GM06990 (cell line): ENCODE measurements at regions not wholly inside any gene's neighbourhood (a gene's known extent, or its start where the extent isn't known, plus 50 kb on each side); places are given as distances from the start of the nearest gene placed in this dataset.
"Not testable (repeated sequence)": the region's sequence is repeated elsewhere in the genome, so short reads cannot be mapped to it uniquely, and the experiment has no call there.

Experiments
- DNase-seq: peaks from one replicate; pipeline ENCODE4 v3.0.0-alpha.2; 2011; ENCODE audit not compliant: insufficient read length; ENCODE audit errors: extremely low read depth
- H3K27me3 ChIP-seq: replicated peaks from 2 replicates; pipeline ENCODE4 v1.6.0; 2011; ENCODE audit warnings: low read length; ENCODE audit not compliant: control insufficient read depth, insufficient read depth
- H3K36me3 ChIP-seq: 2 replicates; pipeline ENCODE4 v1.5.1; 2011; ENCODE audit warnings: low read length; ENCODE audit not compliant: control insufficient read depth, insufficient read depth
- H3K4me3 ChIP-seq: replicated peaks from 2 replicates; pipeline ENCODE4 v1.5.1; 2011; ENCODE audit warnings: low read depth, mild to moderate bottlenecking, control low read depth, low read length
- CTCF ChIP-seq: IDR thresholded peaks from 2 replicates; pipeline ENCODE4 v1.5.1; 2011; ENCODE audit warnings: low read length, control low read depth, mild to moderate bottlenecking, inconsistent platforms; ENCODE audit not compliant: insufficient read depth, poor library complexity, severe bottlenecking

- peak; percentile 46 for TF ChIP-seq CTCF
- H3K36me3 ChIP-seq, H3K4me3 ChIP-seq, H3K27me3 ChIP-seq: not testable (repeated sequence)
- peak; percentile 23 for DNase-seq
Measured at GRCh38 chr4:3942569-3942971, 176.4 kb downstream of the ADRA2C start.

DNA sequence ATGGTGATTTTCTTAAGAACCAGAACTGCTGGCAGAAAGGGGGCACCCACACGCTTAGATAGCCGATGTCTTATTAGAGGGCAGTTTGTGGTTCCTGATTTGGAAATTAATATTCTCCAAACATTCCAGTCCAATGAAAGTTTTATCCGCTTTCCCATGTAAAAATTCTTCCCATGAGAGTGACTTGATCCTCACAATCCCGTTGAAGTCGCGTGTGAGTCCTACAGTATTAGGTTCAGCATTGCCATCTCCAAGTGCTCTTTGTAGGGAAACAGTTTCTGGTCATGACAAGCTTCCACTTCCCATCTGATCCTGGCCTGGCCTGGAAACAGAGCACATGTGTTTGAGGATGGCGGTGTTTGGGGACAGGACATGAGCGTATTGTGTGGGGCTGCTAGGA is 176.9 kb downstream of the ADRA2C start:
- not testable (repeated sequence) for DNase-seq, H3K27me3 ChIP-seq, H3K36me3 ChIP-seq, H3K4me3 ChIP-seq

DNA sequence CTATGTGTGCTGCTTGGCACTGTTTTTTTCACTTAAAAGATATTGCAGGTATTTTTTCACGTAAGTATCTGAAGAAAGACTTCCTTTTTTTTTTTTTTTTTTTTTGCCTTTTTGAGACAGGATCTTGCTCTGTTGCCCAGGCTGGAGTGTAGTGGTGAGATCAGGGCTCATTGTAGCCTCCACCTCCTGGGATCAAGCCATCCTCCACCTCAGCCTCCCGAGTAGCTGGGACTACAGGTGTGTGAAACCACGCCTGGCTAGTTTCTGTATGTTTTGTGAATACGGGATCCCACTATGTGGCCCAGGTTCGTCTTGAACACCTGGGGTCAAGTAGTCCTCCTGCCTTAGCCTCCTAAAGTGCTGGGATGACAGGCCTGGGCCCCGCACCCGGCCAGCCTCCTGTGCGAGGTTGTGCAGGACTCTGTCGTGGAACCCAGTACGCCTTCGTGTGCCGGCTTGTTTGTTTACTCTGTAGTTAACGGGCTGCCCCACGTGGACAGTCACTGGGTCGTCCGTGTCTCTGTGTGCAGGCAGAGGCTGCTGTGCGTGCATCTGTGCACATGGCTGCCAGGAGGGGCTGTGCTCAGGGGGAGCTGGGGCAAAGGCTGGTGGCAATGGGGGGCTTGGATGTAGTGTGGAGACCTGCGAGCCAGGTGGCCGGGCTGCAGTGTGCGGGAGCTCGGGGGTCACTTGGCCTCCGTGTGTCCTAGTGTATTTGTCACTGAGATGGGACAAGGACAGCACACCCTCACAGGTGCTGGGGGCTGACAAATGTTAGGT is 179.5 kb downstream of the ADRA2C start:
- no peak for DNase-seq
- no peak for TF ChIP-seq CTCF
- Histone ChIP-seq H3K4me3 (no peak overlapping the region), H3K27me3 (no peaks in the 10 kb centered on the region), H3K36me3 (no peaks in the 10 kb centered on the region; the same call in 1 of the 2 replicates)

GRCh38 chr4:3946553-3946952 is 180.4 kb downstream of the ADRA2C start:
- not testable (repeated sequence) for H3K4me3 ChIP-seq, DNase-seq, H3K36me3 ChIP-seq, H3K27me3 ChIP-seq

DNA sequence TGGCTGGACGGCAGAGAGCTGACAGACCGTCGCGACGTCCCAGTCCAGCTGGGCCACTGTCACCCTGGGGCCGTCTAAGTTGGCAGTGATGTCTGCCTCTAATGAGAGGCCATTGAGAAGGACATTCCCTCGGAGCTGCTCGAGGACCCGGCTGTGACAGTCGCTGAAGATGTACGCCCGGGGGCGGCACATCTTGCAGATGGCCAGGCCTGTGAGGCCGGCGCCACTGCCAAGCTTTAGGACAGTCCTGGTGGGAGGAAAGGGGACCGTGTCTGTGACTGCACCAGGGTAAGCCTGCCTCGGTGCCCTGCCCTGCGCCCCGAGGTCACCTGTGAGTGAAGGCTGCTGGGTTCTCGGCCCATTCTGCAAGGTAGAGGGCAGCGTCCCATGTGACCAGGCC is 181.6 kb downstream of the ADRA2C start:
- H3K27me3 ChIP-seq, H3K4me3 ChIP-seq, DNase-seq, H3K36me3 ChIP-seq: not testable (repeated sequence)

DNA sequence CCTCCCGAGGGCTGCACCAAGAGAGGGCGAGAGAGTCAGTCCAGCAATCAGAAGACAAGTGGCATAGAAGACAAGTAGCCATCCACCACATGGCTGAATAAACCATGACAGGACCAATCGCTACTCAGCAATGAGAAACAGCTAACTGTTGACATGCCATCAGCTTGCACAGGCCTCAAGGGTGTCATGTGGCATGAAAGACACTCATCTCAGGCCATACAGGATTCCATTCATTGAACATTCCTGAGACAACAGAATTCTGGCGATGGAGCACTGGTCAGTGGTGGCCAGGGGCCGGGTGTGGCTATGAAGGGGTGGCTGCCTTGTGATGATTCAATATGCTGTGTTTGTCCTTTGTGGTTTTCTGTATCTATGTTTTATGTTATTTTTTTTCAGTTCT is 182.0 kb downstream of the ADRA2C start:
- DNase-seq, H3K4me3 ChIP-seq, H3K36me3 ChIP-seq, H3K27me3 ChIP-seq: not testable (repeated sequence)

GRCh38 chr4:3949916-3950315 is 183.7 kb downstream of the ADRA2C start:
- H3K27me3 ChIP-seq, DNase-seq, H3K4me3 ChIP-seq, H3K36me3 ChIP-seq: not testable (repeated sequence)
- TF ChIP-seq CTCF: peak; percentile 28

- not testable (repeated sequence) for H3K36me3 ChIP-seq, DNase-seq, H3K4me3 ChIP-seq, H3K27me3 ChIP-seq
Measured at GRCh38 chr4:3952443-3953139, 186.4 kb downstream of the ADRA2C start.

- not testable (repeated sequence) for H3K4me3 ChIP-seq, H3K27me3 ChIP-seq, DNase-seq, H3K36me3 ChIP-seq
Measured at GRCh38 chr4:3953140-3953489, 186.9 kb downstream of the ADRA2C start.

- DNase-seq, H3K27me3 ChIP-seq, H3K36me3 ChIP-seq: not testable (repeated sequence)
- peak overlapping the region; percentile 63 for H3K4me3 ChIP-seq
Measured at GRCh38 chr4:3954540-3955320, 188.5 kb downstream of the ADRA2C start.
